CD4-positive, alpha-beta T cell treated with Interleukin-17A for 1 hour (primary cell): ENCODE measurements at regions not wholly inside any gene's neighbourhood (a gene's known extent, or its start where the extent isn't known, plus 50 kb on each side); places are given as distances from the start of the nearest gene placed in this dataset.

Experiments
- DNase-seq: peaks from one replicate; pipeline ENCODE4 v3.0.0-alpha.2; 2020

- DNase-seq: no peak
These were observed 219.9 kb downstream of the SPRY2 start for GRCh38 chr13:80121038-80121437.

GRCh38 chr13:80118506-80118905 is 222.4 kb downstream of the SPRY2 start:
- no peak for DNase-seq

- DNase-seq: no peak
These were observed 222.8 kb downstream of the SPRY2 start for GRCh38 chr13:80118099-80118498.

GRCh38 chr13:80117515-80117914 is 223.4 kb downstream of the SPRY2 start:
- DNase-seq: no peak

- no peak for DNase-seq
These were observed 224.8 kb downstream of the SPRY2 start for GRCh38 chr13:80116107-80116506.

- DNase-seq: no peak
These were observed 225.3 kb downstream of the SPRY2 start for GRCh38 chr13:80115616-80116015.

GRCh38 chr13:80113714-80114454 is 227.0 kb downstream of the SPRY2 start:
- DNase-seq: no peak

GRCh38 chr13:80109303-80109702 is 231.6 kb downstream of the SPRY2 start:
- no peak for DNase-seq

- no peak for DNase-seq
These were observed 235.6 kb downstream of the SPRY2 start for GRCh38 chr13:80105350-80105749.

- no peak for DNase-seq
These were observed 239.9 kb downstream of the SPRY2 start for GRCh38 chr13:80101040-80101439.

GRCh38 chr13:80100636-80101035 is 240.3 kb downstream of the SPRY2 start:
- DNase-seq: no peak

- no peak for DNase-seq
These were observed 243.4 kb downstream of the SPRY2 start for GRCh38 chr13:80097561-80097960.

GRCh38 chr13:80096383-80096782 is 244.5 kb downstream of the SPRY2 start:
- no peak for DNase-seq

GRCh38 chr13:80094526-80094925 is 246.4 kb downstream of the SPRY2 start:
- no peak for DNase-seq

- DNase-seq: no peak
These were observed 247.0 kb downstream of the SPRY2 start for GRCh38 chr13:80093888-80094287.

GRCh38 chr13:80086304-80086721 is 254.6 kb downstream of the SPRY2 start:
- DNase-seq: no peak

- no peak for DNase-seq
These were observed 256.9 kb downstream of the SPRY2 start for GRCh38 chr13:80083853-80084676.

GRCh38 chr13:80083081-80083852 is 257.7 kb downstream of the SPRY2 start:
- no peak for DNase-seq

- no peak for DNase-seq
These were observed 258.4 kb downstream of the SPRY2 start for GRCh38 chr13:80082396-80083080.

- DNase-seq: no peak
These were observed 266.1 kb downstream of the SPRY2 start for GRCh38 chr13:80074811-80075210.

- DNase-seq: no peak
These were observed 266.7 kb downstream of the SPRY2 start for GRCh38 chr13:80074143-80074752.

GRCh38 chr13:80072231-80072630 is 268.7 kb downstream of the SPRY2 start:
- no peak for DNase-seq
